HFFc6 (cell line): ENCODE measurements at regions not wholly inside any gene's neighbourhood (a gene's known extent, or its start where the extent isn't known, plus 50 kb on each side); places are given as distances from the start of the nearest gene placed in this dataset.

Source experiments
- DNase-seq: peaks from one replicate; pipeline ENCODE4 v3.0.0-alpha.2; 2018
- H3K27ac Mint-ChIP-seq: 2 replicates; pipeline ENCODE4 v1.8.0; 2020; ENCODE audit warnings: mild to moderate bottlenecking, mixed read lengths
- H3K27me3 Mint-ChIP-seq: 2 replicates; pipeline ENCODE4 v1.8.0; 2021; ENCODE audit warnings: mild to moderate bottlenecking, moderate library complexity, mixed read lengths; ENCODE audit not compliant: insufficient read depth
- H3K36me3 Mint-ChIP-seq: 2 replicates; pipeline ENCODE4 v1.8.0; 2021; ENCODE audit warnings: low read depth, mixed read lengths
- H3K4me1 Mint-ChIP-seq: 2 replicates; pipeline ENCODE4 v1.8.0; 2020; ENCODE audit warnings: low read depth, mixed read lengths
- H3K4me3 Mint-ChIP-seq: 2 replicates; pipeline ENCODE4 v1.8.0; 2020; ENCODE audit warnings: mild to moderate bottlenecking, moderate library complexity, mixed read lengths
- H3K9me3 Mint-ChIP-seq: 2 replicates; pipeline ENCODE4 v1.8.0; 2020; ENCODE audit warnings: mild to moderate bottlenecking, mixed read lengths
- CTCF ChIP-seq: fragments of 200-600 bp; sonication (generic); IDR thresholded peaks from 2 replicates; pipeline ENCODE4 v1.5.0; 2021; ENCODE audit warnings: antibody characterized with exemption, mild to moderate bottlenecking

DNA sequence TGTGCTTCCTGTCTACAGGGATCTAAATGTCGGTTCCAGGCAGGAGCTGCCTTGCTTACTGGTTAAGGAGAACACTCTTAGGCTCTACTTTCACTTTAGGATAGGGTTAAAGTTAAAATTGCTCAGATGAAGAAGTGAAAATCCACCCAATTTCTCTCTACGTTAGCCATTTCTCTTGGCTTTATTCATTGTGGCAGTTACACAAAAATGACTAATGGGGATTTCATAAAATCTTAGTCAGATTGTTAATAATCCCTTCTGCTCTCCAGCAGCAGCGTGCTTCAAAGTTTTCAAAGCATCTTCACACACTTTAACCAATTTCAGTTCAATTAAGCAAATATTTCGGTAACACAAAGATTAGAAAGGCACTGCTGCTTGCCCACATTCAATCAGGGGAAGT lies 58.4 kb upstream of the RCN1 start:
- DNase-seq = peak; percentile 24

DNA sequence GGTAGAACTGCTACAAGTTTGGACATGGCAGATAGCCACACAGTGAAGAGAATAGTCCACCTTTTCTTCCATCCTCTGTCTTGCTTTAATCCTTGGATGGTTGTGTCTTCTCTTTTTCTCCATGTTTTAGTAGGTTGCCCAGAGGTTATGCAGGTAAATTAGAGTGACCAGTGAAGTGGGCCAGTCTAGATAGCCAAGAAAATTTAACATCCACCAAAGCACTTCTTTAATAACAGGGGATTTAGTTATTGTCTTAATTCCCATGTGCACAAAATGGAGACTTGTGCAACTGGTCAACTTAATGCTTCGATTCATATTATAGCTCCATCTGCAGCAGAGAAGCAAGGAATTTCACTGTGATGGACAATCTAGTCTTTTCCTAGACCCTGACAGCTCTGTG lies 58.8 kb upstream of the RCN1 start:
- Mint-ChIP-seq H3K9me3 (peaks cover 6% of the 10 kb centered on the region; the same call in 1 of the 2 replicates), H3K4me1 (peaks cover 41% of the 10 kb centered on the region), H3K27me3 (peaks cover 2% of the 10 kb centered on the region; the same call in 1 of the 2 replicates), H3K4me3 (peak overlapping the region; percentile 65), H3K27ac (peak overlapping the region; percentile 88), H3K36me3 (peaks cover 5% of the 10 kb centered on the region; the same call in 1 of the 2 replicates)
- no peak for DNase-seq
- no peak for TF ChIP-seq CTCF

More for the DNA sequence above, 58.4 kb upstream of the RCN1 start:
- peak overlapping the region; percentile 65 for H3K4me3 Mint-ChIP-seq
- H3K36me3 Mint-ChIP-seq = peaks cover 5% of the 10 kb centered on the region; the same call in 1 of the 2 replicates
- peak overlapping the region; percentile 88 for H3K27ac Mint-ChIP-seq
- H3K27me3 Mint-ChIP-seq = peaks cover 2% of the 10 kb centered on the region; the same call in 1 of the 2 replicates
- H3K9me3 Mint-ChIP-seq = peaks cover 6% of the 10 kb centered on the region; the same call in 1 of the 2 replicates
- peaks cover 41% of the 10 kb centered on the region for H3K4me1 Mint-ChIP-seq
- no peak for TF ChIP-seq CTCF

GRCh38 chr11:32030875-32031503 lies 59.9 kb upstream of the RCN1 start:
- Mint-ChIP-seq H3K27ac (no peak overlapping the region), H3K27me3 (peaks cover 2% of the 10 kb centered on the region; the same call in 1 of the 2 replicates), H3K4me3 (no peak overlapping the region), H3K9me3 (peaks cover 6% of the 10 kb centered on the region; the same call in 1 of the 2 replicates), H3K36me3 (peaks cover 5% of the 10 kb centered on the region; the same call in 1 of the 2 replicates), H3K4me1 (peaks cover 41% of the 10 kb centered on the region)
- DNase-seq = no peak
- no peak for TF ChIP-seq CTCF

- Mint-ChIP-seq H3K27ac (no peak overlapping the region), H3K36me3 (no peaks in the 10 kb centered on the region), H3K27me3 (peaks cover 2% of the 10 kb centered on the region; the same call in 1 of the 2 replicates), H3K4me1 (peaks cover 31% of the 10 kb centered on the region), H3K4me3 (no peak overlapping the region), H3K9me3 (no peaks in the 10 kb centered on the region)
- TF ChIP-seq CTCF = no peak
- no peak for DNase-seq
Observed at GRCh38 chr11:32029721-32030120, 61.2 kb upstream of the RCN1 start.

GRCh38 chr11:32028201-32028600 lies 62.7 kb upstream of the RCN1 start:
- H3K27me3 Mint-ChIP-seq = peaks cover 2% of the 10 kb centered on the region; the same call in 1 of the 2 replicates
- peaks cover 16% of the 10 kb centered on the region for H3K4me1 Mint-ChIP-seq
- DNase-seq = no peak
- H3K9me3 Mint-ChIP-seq = no peaks in the 10 kb centered on the region
- no peak for TF ChIP-seq CTCF
- no peak overlapping the region for H3K27ac Mint-ChIP-seq
- H3K4me3 Mint-ChIP-seq = no peak overlapping the region
- H3K36me3 Mint-ChIP-seq = no peaks in the 10 kb centered on the region
